ENCODE measurements at regions not wholly inside any gene's neighbourhood (a gene's known extent, or its start where the extent isn't known, plus 50 kb on each side); places are given as distances from the start of the nearest gene placed in this dataset.

- H3K4me1 ChIP-seq (ENCODE audit: insufficient read depth, low read length, poor library complexity, severe bottlenecking): no peaks in the 10 kb centered on the region
- no peaks in the 10 kb centered on the region for H3K79me2 ChIP-seq (ENCODE audit: insufficient read depth, low read length)
- H3K4me2 ChIP-seq (ENCODE audit: low read depth, low read length, poor library complexity, severe bottlenecking): no peak overlapping the region
- no peaks in the 10 kb centered on the region for H3K36me3 ChIP-seq (ENCODE audit: insufficient read depth, low read length)
- H3K9me2 ChIP-seq (replicated peaks; ENCODE audit: low read depth, low read length): no peaks in the 10 kb centered on the region
- no peaks in the 10 kb centered on the region for H3F3A ChIP-seq (ENCODE audit: low read depth)
- H3K27me3 ChIP-seq (ENCODE audit: insufficient read depth, low read length, poor library complexity, severe bottlenecking): no peaks in the 10 kb centered on the region
- H4K20me1 ChIP-seq (ENCODE audit: insufficient read depth, low read length, poor library complexity, severe bottlenecking): no peaks in the 10 kb centered on the region
- H2AFZ ChIP-seq (ENCODE audit: low read length): no peak overlapping the region
- H3K9me3 ChIP-seq (ENCODE audit: insufficient read depth, low read depth, low read length): no peaks in the 10 kb centered on the region
- no peak overlapping the region for H3K9ac ChIP-seq (ENCODE audit: low read depth, low read length, poor library complexity, severe bottlenecking)
- H3K4me3 ChIP-seq (ENCODE audit: low read length, poor library complexity, severe bottlenecking): no peak overlapping the region
- TF ChIP-seq CTCF (conservative IDR thresholded peaks at IDR 0.05; ENCODE audit: low read length) (no peak), EZH2phosphoT487 (IDR thresholded peaks at IDR 0.05; ENCODE audit: borderline replicate concordance) (no peak)
Measured at GRCh38 chr2:236402033-236402790, 138.0 kb upstream of the ASB18 start.

GRCh38 chr2:236403125-236403524 is 138.9 kb upstream of the ASB18 start:
- Histone ChIP-seq H3K4me1 (ENCODE audit: insufficient read depth, low read length, poor library complexity, severe bottlenecking) (no peaks in the 10 kb centered on the region), H3K27me3 (ENCODE audit: insufficient read depth, low read length, poor library complexity, severe bottlenecking) (no peaks in the 10 kb centered on the region), H4K20me1 (ENCODE audit: insufficient read depth, low read length, poor library complexity, severe bottlenecking) (no peaks in the 10 kb centered on the region), H3K9ac (ENCODE audit: low read depth, low read length, poor library complexity, severe bottlenecking) (no peak overlapping the region), H3K9me2 (replicated peaks; ENCODE audit: low read depth, low read length) (no peaks in the 10 kb centered on the region), H3K4me3 (ENCODE audit: low read length, poor library complexity, severe bottlenecking) (no peak overlapping the region), H3K79me2 (ENCODE audit: insufficient read depth, low read length) (no peaks in the 10 kb centered on the region), H3K36me3 (ENCODE audit: insufficient read depth, low read length) (no peaks in the 10 kb centered on the region), H3K4me2 (ENCODE audit: low read depth, low read length, poor library complexity, severe bottlenecking) (no peak overlapping the region), H2AFZ (ENCODE audit: low read length) (no peak overlapping the region), H3F3A (ENCODE audit: low read depth) (no peaks in the 10 kb centered on the region), H3K9me3 (ENCODE audit: insufficient read depth, low read depth, low read length) (no peaks in the 10 kb centered on the region)
- TF ChIP-seq CTCF (conservative IDR thresholded peaks at IDR 0.05; ENCODE audit: low read length): no peak
- TF ChIP-seq EZH2phosphoT487 (IDR thresholded peaks at IDR 0.05; ENCODE audit: borderline replicate concordance): no peak

GRCh38 chr2:236403811-236404210 is 139.6 kb upstream of the ASB18 start:
- H3K27me3 ChIP-seq (ENCODE audit: insufficient read depth, low read length, poor library complexity, severe bottlenecking): no peaks in the 10 kb centered on the region
- H2AFZ ChIP-seq (ENCODE audit: low read length): no peak overlapping the region
- no peaks in the 10 kb centered on the region for H3K9me3 ChIP-seq (ENCODE audit: insufficient read depth, low read depth, low read length)
- H4K20me1 ChIP-seq (ENCODE audit: insufficient read depth, low read length, poor library complexity, severe bottlenecking): no peaks in the 10 kb centered on the region
- no peaks in the 10 kb centered on the region for H3K36me3 ChIP-seq (ENCODE audit: insufficient read depth, low read length)
- H3K9ac ChIP-seq (ENCODE audit: low read depth, low read length, poor library complexity, severe bottlenecking): no peak overlapping the region
- no peaks in the 10 kb centered on the region for H3K79me2 ChIP-seq (ENCODE audit: insufficient read depth, low read length)
- H3K4me1 ChIP-seq (ENCODE audit: insufficient read depth, low read length, poor library complexity, severe bottlenecking): no peaks in the 10 kb centered on the region
- H3F3A ChIP-seq (ENCODE audit: low read depth): no peaks in the 10 kb centered on the region
- H3K4me2 ChIP-seq (ENCODE audit: low read depth, low read length, poor library complexity, severe bottlenecking): no peak overlapping the region
- TF ChIP-seq CTCF (conservative IDR thresholded peaks at IDR 0.05; ENCODE audit: low read length) (no peak), EZH2phosphoT487 (IDR thresholded peaks at IDR 0.05; ENCODE audit: borderline replicate concordance) (no peak)
- H3K9me2 ChIP-seq (replicated peaks; ENCODE audit: low read depth, low read length): no peaks in the 10 kb centered on the region
- H3K4me3 ChIP-seq (ENCODE audit: low read length, poor library complexity, severe bottlenecking): no peak overlapping the region
